ENCODE measurements at regions not wholly inside any gene's neighbourhood (a gene's known extent, or its start where the extent isn't known, plus 50 kb on each side); places are given as distances from the start of the nearest gene placed in this dataset.

DNA sequence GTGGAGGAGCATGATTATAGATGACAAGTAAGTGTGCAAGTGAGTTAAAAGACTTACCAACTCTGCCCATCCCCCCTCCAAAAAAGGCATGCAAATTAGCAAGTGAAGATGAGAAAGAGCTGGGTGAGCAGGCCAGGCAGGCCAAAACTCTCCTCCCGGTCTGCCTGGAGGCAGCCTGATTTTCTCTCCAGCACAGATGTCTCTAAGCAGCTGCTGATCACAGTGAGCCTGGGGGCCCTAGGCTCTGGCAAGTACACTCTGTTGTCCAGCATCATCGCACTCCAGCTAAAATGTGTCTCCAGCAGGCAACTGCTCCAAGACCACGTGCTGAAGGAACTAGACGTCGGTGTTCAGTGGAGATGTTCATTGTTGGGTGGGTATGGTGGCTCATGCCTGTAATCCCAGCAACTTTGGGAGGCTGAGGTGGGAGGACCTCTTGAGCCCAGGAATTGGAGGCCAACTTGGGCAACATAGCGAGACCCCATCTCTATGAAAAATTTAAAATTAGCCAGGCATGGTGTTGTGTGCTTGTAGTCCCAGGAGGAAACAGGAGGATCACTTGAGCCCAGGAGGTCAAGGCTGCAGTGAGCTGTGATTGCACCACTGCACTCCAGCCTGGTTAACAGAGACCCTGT lies 56.7 kb upstream of the PUM1 start:
- CTCF ChIA-PET: no interaction called here
- Histone ChIP-seq H3K9me3 (replicated peaks; ENCODE audit: control insufficient read depth, insufficient read depth, low read length) (no peaks in the 10 kb centered on the region), H3K4me1 (ENCODE audit: control insufficient read depth, insufficient read depth, low read length) (no peaks in the 10 kb centered on the region), H2AFZ (ENCODE audit: control insufficient read depth, low read depth, low read length) (no peak overlapping the region), H3K9ac (ENCODE audit: control insufficient read depth, insufficient read depth, low read length) (no peak overlapping the region), H3K79me2 (ENCODE audit: control insufficient read depth, insufficient read depth, low read length) (no peaks in the 10 kb centered on the region), H4K20me1 (ENCODE audit: control insufficient read depth, insufficient read depth) (no peaks in the 10 kb centered on the region), H3K27me3 (replicated peaks in 1 of 2; ENCODE audit: control insufficient read depth in 2 of 2, insufficient read depth in 2 of 2, low read length in 1 of 2) (no peaks in the 10 kb centered on the region), H3K4me3 (no peak overlapping the region), H3K36me3 (ENCODE audit: control insufficient read depth in 2 of 2, insufficient read depth in 2 of 2, low read length in 1 of 2) (no peaks in the 10 kb centered on the region), H3K4me2 (ENCODE audit: control insufficient read depth, insufficient read depth) (no peak overlapping the region), H3K27ac (ENCODE audit: control insufficient read depth, insufficient read depth) (no peak overlapping the region)
- RAD21 ChIA-PET (ENCODE audit: unreplicated experiment): no interaction called here
- WGBS (ENCODE audit: insufficient coverage, insufficient replicate concordance, low lambda C conversion rate, missing lambda C conversion rate): 53% methylated on average over 6 of the region's 6 CpGs
- ATAC-seq (no peak), FAIRE-seq (no peak), DNase-seq (ENCODE audit: low read depth, low spot score) (no peak)
- TF ChIP-seq MTA2 (IDR thresholded peaks at IDR 0.05; ENCODE audit: low read depth): no peak
- intact Hi-C loops (cut with micrococcal nuclease; ENCODE audit: unreplicated experiment) (no loop called here), in situ Hi-C loops (cut with MboI) (no loop called here)
- no TSS peak for BruUV-seq (replicated peaks)
- SMC1A ChIA-PET (ENCODE audit: uncharacterized antibody, unreplicated experiment): no interaction called here
- POLR2A ChIA-PET: no interaction called here

GRCh38 chr1:31120783-31121180 lies 55.3 kb upstream of the PUM1 start:
- no TSS peak for BruUV-seq (replicated peaks)
- ChIA-PET POLR2A (no interaction called here), CTCF (interaction anchor here (0.7 kb wide), 1 partner anchor 716 kb away, joined by 3 read pairs; no protein-coding TSS in a partner anchor), RAD21 (ENCODE audit: unreplicated experiment) (no interaction called here), SMC1A (ENCODE audit: uncharacterized antibody, unreplicated experiment) (no interaction called here)
- WGBS (ENCODE audit: insufficient coverage, insufficient replicate concordance, low lambda C conversion rate, missing lambda C conversion rate): 73% methylated on average over 3 of the region's 3 CpGs
- no peak for DNase-seq (ENCODE audit: low read depth, low spot score)
- no peak for FAIRE-seq
- TF ChIP-seq ZBTB33 (IDR thresholded peaks at IDR 0.05) (no peak), TCF12 (IDR thresholded peaks at IDR 0.05; ENCODE audit: low read depth, low read length) (no peak), ZNF384 (IDR thresholded peaks at IDR 0.05; ENCODE audit: borderline replicate concordance, low read depth, low read length) (no peak), CREM (IDR thresholded peaks at IDR 0.05; ENCODE audit: low read depth) (no peak), HDGF (IDR thresholded peaks at IDR 0.05) (no peak), TBL1XR1 (IDR thresholded peaks at IDR 0.05; ENCODE audit: low read depth, low read length) (no peak), IKZF2 (IDR thresholded peaks at IDR 0.05) (no peak), BMI1 (IDR thresholded peaks at IDR 0.05; ENCODE audit: borderline replicate concordance) (no peak), POLR2A (IDR thresholded peaks at IDR 0.05; ENCODE audit: low read depth, low read length) (no peak), ESRRA (IDR thresholded peaks at IDR 0.05; ENCODE audit: low read length) (no peak), KLF5 (IDR thresholded peaks at IDR 0.05; ENCODE audit: partially characterized antibody) (no peak), CBX5 (IDR thresholded peaks at IDR 0.05; ENCODE audit: low read depth) (no peak)
- TF ChIP-seq, protein P1, sequence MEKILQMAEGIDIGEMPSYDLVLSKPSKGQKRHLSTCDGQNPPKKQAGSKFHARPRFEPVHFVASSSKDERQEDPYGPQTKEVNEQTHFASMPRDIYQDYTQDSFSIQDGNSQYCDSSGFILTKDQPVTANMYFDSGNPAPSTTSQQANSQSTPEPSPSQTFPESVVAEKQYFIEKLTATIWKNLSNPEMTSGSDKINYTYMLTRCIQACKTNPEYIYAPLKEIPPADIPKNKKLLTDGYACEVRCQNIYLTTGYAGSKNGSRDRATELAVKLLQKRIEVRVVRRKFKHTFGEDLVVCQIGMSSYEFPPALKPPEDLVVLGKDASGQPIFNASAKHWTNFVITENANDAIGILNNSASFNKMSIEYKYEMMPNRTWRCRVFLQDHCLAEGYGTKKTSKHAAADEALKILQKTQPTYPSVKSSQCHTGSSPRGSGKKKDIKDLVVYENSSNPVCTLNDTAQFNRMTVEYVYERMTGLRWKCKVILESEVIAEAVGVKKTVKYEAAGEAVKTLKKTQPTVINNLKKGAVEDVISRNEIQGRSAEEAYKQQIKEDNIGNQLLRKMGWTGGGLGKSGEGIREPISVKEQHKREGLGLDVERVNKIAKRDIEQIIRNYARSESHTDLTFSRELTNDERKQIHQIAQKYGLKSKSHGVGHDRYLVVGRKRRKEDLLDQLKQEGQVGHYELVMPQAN (conservative IDR thresholded peaks at IDR 0.05): no peak
- TF ChIP-seq, protein P2, sequence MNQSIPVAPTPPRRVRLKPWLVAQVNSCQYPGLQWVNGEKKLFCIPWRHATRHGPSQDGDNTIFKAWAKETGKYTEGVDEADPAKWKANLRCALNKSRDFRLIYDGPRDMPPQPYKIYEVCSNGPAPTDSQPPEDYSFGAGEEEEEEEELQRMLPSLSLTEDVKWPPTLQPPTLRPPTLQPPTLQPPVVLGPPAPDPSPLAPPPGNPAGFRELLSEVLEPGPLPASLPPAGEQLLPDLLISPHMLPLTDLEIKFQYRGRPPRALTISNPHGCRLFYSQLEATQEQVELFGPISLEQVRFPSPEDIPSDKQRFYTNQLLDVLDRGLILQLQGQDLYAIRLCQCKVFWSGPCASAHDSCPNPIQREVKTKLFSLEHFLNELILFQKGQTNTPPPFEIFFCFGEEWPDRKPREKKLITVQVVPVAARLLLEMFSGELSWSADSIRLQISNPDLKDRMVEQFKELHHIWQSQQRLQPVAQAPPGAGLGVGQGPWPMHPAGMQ (IDR thresholded peaks at IDR 0.05; ENCODE audit: borderline replicate concordance): no peak
- intact Hi-C loops (cut with micrococcal nuclease; ENCODE audit: unreplicated experiment): no loop called here
- Histone ChIP-seq H2AFZ (ENCODE audit: control insufficient read depth, low read depth, low read length) (no peak overlapping the region), H3K4me1 (ENCODE audit: control insufficient read depth, insufficient read depth, low read length) (no peaks in the 10 kb centered on the region), H3K4me3 (no peak overlapping the region), H3K27me3 (replicated peaks in 1 of 2; ENCODE audit: control insufficient read depth in 2 of 2, insufficient read depth in 2 of 2, low read length in 1 of 2) (no peaks in the 10 kb centered on the region), H3K27ac (ENCODE audit: control insufficient read depth, insufficient read depth) (no peak overlapping the region), H3K79me2 (ENCODE audit: control insufficient read depth, insufficient read depth, low read length) (no peaks in the 10 kb centered on the region), H3K9ac (ENCODE audit: control insufficient read depth, insufficient read depth, low read length) (no peak overlapping the region), H3K4me2 (ENCODE audit: control insufficient read depth, insufficient read depth) (no peak overlapping the region), H4K20me1 (ENCODE audit: control insufficient read depth, insufficient read depth) (no peaks in the 10 kb centered on the region), H3K36me3 (ENCODE audit: control insufficient read depth in 2 of 2, insufficient read depth in 2 of 2, low read length in 1 of 2) (no peaks in the 10 kb centered on the region), H3K9me3 (replicated peaks; ENCODE audit: control insufficient read depth, insufficient read depth, low read length) (no peaks in the 10 kb centered on the region)
- ATAC-seq: no peak
- in situ Hi-C loops (cut with MboI): no loop called here

Data from GM12878 (cell line).